SK-N-SH (cell line): ENCODE measurements at regions not wholly inside any gene's neighbourhood (a gene's known extent, or its start where the extent isn't known, plus 50 kb on each side); places are given as distances from the start of the nearest gene placed in this dataset.

Source experiments
- EP300 ChIP-seq, 2 experiments: IDR thresholded peaks; 2 replicates each; pipeline versions ENCODE4 v1.4.0 to v1.6.1; 2012; ENCODE audit warnings: borderline replicate concordance in 1 of 2, low read depth in 1 of 2, low read length in 1 of 2
- EZH2phosphoT487 ChIP-seq: fragments of 200-600 bp; sonication (generic); IDR thresholded peaks from 2 replicates; pipeline ENCODE4 v1.6.1; 2017; ENCODE audit warnings: low read depth, mixed run types, mild to moderate bottlenecking, antibody characterized with exemption, moderate library complexity, borderline replicate concordance
- FOXJ3 ChIP-seq: sonication (generic); formaldehyde crosslinking; IDR thresholded peaks from 2 replicates; pipeline ENCODE4 v1.5.1; 2020; ENCODE audit warnings: mild to moderate bottlenecking, missing genetic modification reagents
- MEF2A ChIP-seq: IDR thresholded peaks from 2 replicates; pipeline ENCODE4 v1.4.0; 2012; ENCODE audit warnings: low read depth, borderline replicate concordance
- MXI1 ChIP-seq: IDR thresholded peaks from 2 replicates; pipeline ENCODE4 v1.6.1; 2012; ENCODE audit warnings: mild to moderate bottlenecking, low read depth, low read length, improper control_type of control experiment
- POLR2AphosphoS5 ChIP-seq: IDR thresholded peaks from 2 replicates; pipeline ENCODE4 v1.6.1; 2012; ENCODE audit warnings: low read depth, low read length
- RAD21 ChIP-seq: IDR thresholded peaks from 2 replicates; pipeline ENCODE4 v1.6.1; 2012; ENCODE audit warnings: mild to moderate bottlenecking, low read length
- SMC3 ChIP-seq: IDR thresholded peaks from 2 replicates; pipeline ENCODE4 v1.6.1; 2012; ENCODE audit warnings: low read depth, low read length, improper control_type of control experiment
- TEAD4 ChIP-seq: IDR thresholded peaks from 2 replicates; pipeline ENCODE4 v1.4.0; 2012; ENCODE audit warnings: mild to moderate bottlenecking, borderline replicate concordance; ENCODE audit not compliant: insufficient read depth
- TF ChIP-seq, protein P1 (sequence below): fragments of 200-600 bp; sonication (generic); IDR thresholded peaks from 2 replicates; pipeline ENCODE4 v1.6.1; 2017; ENCODE audit warnings: antibody characterized with exemption, mild to moderate bottlenecking, moderate library complexity
- TF ChIP-seq, protein P2 (sequence below): IDR thresholded peaks from 2 replicates; pipeline ENCODE4; 2012
- TF ChIP-seq, protein P3 (sequence below): IDR thresholded peaks from 2 replicates; pipeline ENCODE4 v1.4.0; 2012; ENCODE audit warnings: low read depth

DNA sequence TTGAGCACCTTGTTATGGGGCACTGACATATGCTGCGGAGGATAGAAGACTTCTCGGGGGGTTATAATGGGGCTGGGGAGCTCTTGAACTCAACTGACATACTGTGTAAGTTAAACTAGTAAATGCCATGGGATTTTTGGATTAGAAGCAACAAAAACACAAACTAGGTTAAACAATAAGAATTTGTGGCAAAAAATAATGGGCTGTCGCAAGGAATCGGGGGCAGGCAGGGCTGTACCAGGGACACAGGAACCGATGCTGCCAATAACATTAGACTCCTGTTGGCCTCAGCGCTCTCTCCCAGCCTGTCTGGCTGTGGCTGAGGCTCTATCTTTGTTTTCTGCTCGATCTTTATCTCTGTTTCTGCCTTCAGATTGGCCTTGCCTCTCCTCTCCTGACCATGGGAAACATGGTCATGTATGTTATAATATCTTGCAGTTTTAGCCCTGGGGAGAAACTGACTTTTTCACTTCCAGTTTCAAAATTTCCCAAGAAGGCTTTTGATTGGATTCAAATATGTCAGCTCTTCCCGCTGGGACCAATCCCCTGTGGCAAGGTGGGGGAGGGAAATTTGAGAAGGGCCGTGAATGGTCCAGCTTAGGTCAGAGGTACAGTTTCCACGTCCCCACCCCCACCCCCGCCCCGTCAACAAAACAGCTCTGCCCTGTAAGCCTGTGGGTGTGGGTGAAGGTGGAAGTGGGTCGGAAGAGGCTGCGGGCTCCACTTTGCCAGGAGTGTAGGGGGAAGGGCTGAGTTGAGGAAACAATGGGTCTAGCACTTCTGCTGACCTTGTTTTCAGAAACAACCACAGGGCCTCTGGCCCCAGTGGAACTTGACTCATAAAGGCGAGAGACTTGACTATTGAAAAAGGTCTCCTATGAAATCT lies 161.1 kb upstream of the TBL1XR1 start:
- TF ChIP-seq RAD21 (peak; percentile 25; the same call in 1 of the 2 replicates), MXI1 (no peak), MEF2A (no peak), EP300 (IDR thresholded peaks at IDR 0.05; ENCODE audit: borderline replicate concordance in 1 of 2, low read depth in 1 of 2, low read length in 1 of 2) (no peak; a peak in 1 of 4 replicates), TEAD4 (no peak), FOXJ3 (CRISPR knock-in tag) (peak; percentile 28; the same call in 1 of the 2 replicates), POLR2AphosphoS5 (no peak), EZH2phosphoT487 (no peak), SMC3 (no peak)
- TF ChIP-seq, protein P1, sequence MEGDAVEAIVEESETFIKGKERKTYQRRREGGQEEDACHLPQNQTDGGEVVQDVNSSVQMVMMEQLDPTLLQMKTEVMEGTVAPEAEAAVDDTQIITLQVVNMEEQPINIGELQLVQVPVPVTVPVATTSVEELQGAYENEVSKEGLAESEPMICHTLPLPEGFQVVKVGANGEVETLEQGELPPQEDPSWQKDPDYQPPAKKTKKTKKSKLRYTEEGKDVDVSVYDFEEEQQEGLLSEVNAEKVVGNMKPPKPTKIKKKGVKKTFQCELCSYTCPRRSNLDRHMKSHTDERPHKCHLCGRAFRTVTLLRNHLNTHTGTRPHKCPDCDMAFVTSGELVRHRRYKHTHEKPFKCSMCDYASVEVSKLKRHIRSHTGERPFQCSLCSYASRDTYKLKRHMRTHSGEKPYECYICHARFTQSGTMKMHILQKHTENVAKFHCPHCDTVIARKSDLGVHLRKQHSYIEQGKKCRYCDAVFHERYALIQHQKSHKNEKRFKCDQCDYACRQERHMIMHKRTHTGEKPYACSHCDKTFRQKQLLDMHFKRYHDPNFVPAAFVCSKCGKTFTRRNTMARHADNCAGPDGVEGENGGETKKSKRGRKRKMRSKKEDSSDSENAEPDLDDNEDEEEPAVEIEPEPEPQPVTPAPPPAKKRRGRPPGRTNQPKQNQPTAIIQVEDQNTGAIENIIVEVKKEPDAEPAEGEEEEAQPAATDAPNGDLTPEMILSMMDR: no peak; the same call in 1 of the 2 replicates
- TF ChIP-seq, protein P2, sequence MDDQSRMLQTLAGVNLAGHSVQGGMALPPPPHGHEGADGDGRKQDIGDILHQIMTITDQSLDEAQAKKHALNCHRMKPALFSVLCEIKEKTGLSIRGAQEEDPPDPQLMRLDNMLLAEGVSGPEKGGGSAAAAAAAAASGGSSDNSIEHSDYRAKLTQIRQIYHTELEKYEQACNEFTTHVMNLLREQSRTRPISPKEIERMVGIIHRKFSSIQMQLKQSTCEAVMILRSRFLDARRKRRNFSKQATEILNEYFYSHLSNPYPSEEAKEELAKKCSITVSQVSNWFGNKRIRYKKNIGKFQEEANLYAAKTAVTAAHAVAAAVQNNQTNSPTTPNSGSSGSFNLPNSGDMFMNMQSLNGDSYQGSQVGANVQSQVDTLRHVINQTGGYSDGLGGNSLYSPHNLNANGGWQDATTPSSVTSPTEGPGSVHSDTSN: peak; percentile 25
- TF ChIP-seq, protein P3, sequence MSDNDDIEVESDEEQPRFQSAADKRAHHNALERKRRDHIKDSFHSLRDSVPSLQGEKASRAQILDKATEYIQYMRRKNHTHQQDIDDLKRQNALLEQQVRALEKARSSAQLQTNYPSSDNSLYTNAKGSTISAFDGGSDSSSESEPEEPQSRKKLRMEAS: peak; percentile 8; the same call in 1 of the 2 replicates
